HCT116 (cell line): ENCODE measurements at regions not wholly inside any gene's neighbourhood (a gene's known extent, or its start where the extent isn't known, plus 50 kb on each side); places are given as distances from the start of the nearest gene placed in this dataset.

Source experiments
- ATAC-seq: fragments of 200-7000 bp; cut with Tn5 transposase; 2 replicates; pipeline ENCODE4 v1.9.1; 2020; ENCODE audit warnings: mild to moderate bottlenecking, moderate library complexity
- BruUV-seq: library from RNA; stranded (reverse); fragments of 400-500 nt; replicated peaks from 2 replicates; lab custom pipeline; 2021; lab: Mats Ljungman, UMichigan
- CTCF ChIA-PET: fragments of 300-600 bp; sonication (Branson Sonifier 250); formaldehyde crosslinking; loops from one replicate; lab custom pipeline; 2021; ENCODE audit warnings: antibody characterized with exemption; lab: Charles Lee
- POLR2A ChIA-PET: fragments of 300-600, 350-600 bp; sonication (Branson Sonifier 250); formaldehyde crosslinking; loops from one replicate; lab custom pipeline; 2021; ENCODE audit warnings: antibody characterized with exemption; lab: Charles Lee
- RAD21 ChIA-PET, 2 experiments: fragments of 300-600 bp; sonication (Branson Sonifier 250); formaldehyde crosslinking; loops; one replicate each; lab custom pipeline; 2023; ENCODE audit warnings: low total read pairs in 2 of 2; ENCODE audit not compliant: uncharacterized antibody in 2 of 2, unreplicated experiment in 2 of 2, low non-redundant PET in 1 of 2; lab: Charles Lee
- DNase-seq: peaks from one replicate; pipeline ENCODE4 v3.0.0-alpha.2; 2010; ENCODE audit warnings: low read depth, low spot score
- H2AFZ ChIP-seq: fragments of 200-600 bp; shearing (Covaris generic), sonication (generic); 2 replicates; pipeline ENCODE4 v1.6.1; 2017; ENCODE audit warnings: low read depth, mixed run types, mixed read lengths, antibody characterized with exemption, low read length; ENCODE audit not compliant: poor library complexity, severe bottlenecking
- H3K27ac ChIP-seq: 2 replicates; pipeline ENCODE4 v1.5.1; 2012; ENCODE audit warnings: low read depth, low read length
- H3K27me3 ChIP-seq: fragments of 200-600 bp; sonication (generic); 2 replicates; pipeline ENCODE4 v1.6.1; 2016; ENCODE audit warnings: mixed run types, low read length, mixed read lengths; ENCODE audit not compliant: insufficient read depth
- H3K36me3 ChIP-seq, 2 experiments: fragments of 200-500 bp in 1 of 2; fragments of 200-600 bp in 1 of 2; sonication (Bioruptor generic) in 1 of 2; sonication (generic) in 1 of 2; 2 replicates each; pipeline versions ENCODE4 v1.5.1 to v1.6.1; 2014 to 2016; ENCODE audit warnings: low read length in 2 of 2, inconsistent platforms in 1 of 2, mixed read lengths in 1 of 2, mixed run types in 1 of 2; ENCODE audit not compliant: insufficient read depth in 2 of 2, control insufficient read depth in 1 of 2
- H3K4me1 ChIP-seq, 2 experiments: fragments of 200-600 bp in 1 of 2; sonication (generic) in 1 of 2; 2 replicates each; pipeline versions ENCODE4 v1.5.1 to v1.6.1; 2012 to 2017; ENCODE audit warnings: low read length in 2 of 2, inconsistent platforms in 1 of 2, mild to moderate bottlenecking in 1 of 2, mixed read lengths in 1 of 2, mixed run types in 1 of 2, moderate library complexity in 1 of 2; ENCODE audit not compliant: insufficient read depth in 2 of 2, control insufficient read depth in 1 of 2
- H3K4me2 ChIP-seq: fragments of 200-600 bp; sonication (generic); 2 replicates; pipeline ENCODE4 v1.6.1; 2017; ENCODE audit warnings: mixed run types, low read length, mixed read lengths
- H3K4me3 ChIP-seq, 2 experiments: fragments of 200-600 bp in 1 of 2; sonication (generic) in 1 of 2; replicated peaks in 1 of 2; 2 replicates each; pipeline ENCODE4 v1.5.1; 2011 to 2016; ENCODE audit warnings: low read length in 2 of 2, control low read depth in 1 of 2, low read depth in 1 of 2, mild to moderate bottlenecking in 1 of 2, mixed read lengths in 1 of 2, mixed run types in 1 of 2
- H3K79me2 ChIP-seq: fragments of 200-600 bp; sonication (generic); 2 replicates; pipeline ENCODE4 v1.6.1; 2017; ENCODE audit warnings: mild to moderate bottlenecking, mixed run types, low read length, moderate library complexity, mixed read lengths; ENCODE audit not compliant: insufficient read depth
- H3K9ac ChIP-seq: fragments of 200-600 bp; sonication (generic); 2 replicates; pipeline ENCODE4 v1.6.1; 2016; ENCODE audit warnings: low read length, mixed read lengths
- H3K9me2 ChIP-seq: fragments of 200-600 bp; sonication (generic), shearing (Covaris generic); 2 replicates; pipeline ENCODE4 v1.6.1; 2017; ENCODE audit warnings: mixed run types, mild to moderate bottlenecking, moderate library complexity; ENCODE audit not compliant: insufficient read depth
- H3K9me3 ChIP-seq, 2 experiments: fragments of 200-500 bp in 1 of 2; fragments of 200-600 bp in 1 of 2; sonication (Bioruptor generic) in 1 of 2; sonication (generic) in 1 of 2; 2 replicates each; pipeline ENCODE4 v1.6.1; 2014 to 2017; ENCODE audit warnings: low read length in 2 of 2, mixed read lengths in 2 of 2, inconsistent platforms in 1 of 2, low read depth in 1 of 2, mild to moderate bottlenecking in 1 of 2, mixed run types in 1 of 2, moderate library complexity in 1 of 2; ENCODE audit not compliant: control insufficient read depth in 1 of 2, insufficient read depth in 1 of 2
- H4K20me1 ChIP-seq: fragments of 200-600 bp; sonication (generic), shearing (Covaris generic); 2 replicates; pipeline ENCODE4 v1.6.1; 2017; ENCODE audit warnings: mixed run types, mild to moderate bottlenecking, moderate library complexity; ENCODE audit not compliant: insufficient read depth
- CBX3 ChIP-seq: IDR thresholded peaks from 2 replicates; pipeline ENCODE4 v1.6.1; 2012; ENCODE audit warnings: low read depth
- CEBPB ChIP-seq: IDR thresholded peaks from 2 replicates; pipeline ENCODE4 v1.6.1; 2012; ENCODE audit warnings: low read depth
- ELF1 ChIP-seq: IDR thresholded peaks from 2 replicates; pipeline ENCODE4 v1.6.1; 2012; ENCODE audit warnings: low read depth, borderline replicate concordance
- EZH2phosphoT487 ChIP-seq: fragments of 200-600 bp; IDR thresholded peaks from 2 replicates; pipeline ENCODE4 v1.6.1; 2018; ENCODE audit warnings: antibody characterized with exemption, borderline replicate concordance
- FOSL1 ChIP-seq: IDR thresholded peaks from 2 replicates; pipeline ENCODE4 v1.6.1; 2012; ENCODE audit warnings: low read depth
- POLR2A ChIP-seq: IDR thresholded peaks from 2 replicates; pipeline ENCODE4 v1.7.0; 2011; ENCODE audit warnings: borderline replicate concordance; ENCODE audit not compliant: insufficient read depth, insufficient read length; ENCODE audit errors: extremely low read depth
- POLR2AphosphoS5 ChIP-seq: IDR thresholded peaks from 2 replicates; pipeline ENCODE4 v1.6.1; 2011; ENCODE audit warnings: mild to moderate bottlenecking, low read depth, low read length, moderate library complexity
- RAD21 ChIP-seq: IDR thresholded peaks from 2 replicates; pipeline ENCODE4 v1.6.1; 2012; ENCODE audit warnings: low read depth, mild to moderate bottlenecking
- SIN3A ChIP-seq: IDR thresholded peaks from 2 replicates; pipeline ENCODE4 v1.6.1; 2012; ENCODE audit warnings: low read depth
- SP1 ChIP-seq: IDR thresholded peaks from 2 replicates; pipeline ENCODE4 v1.6.1; 2012; ENCODE audit warnings: low read depth
- SRF ChIP-seq: IDR thresholded peaks from 2 replicates; pipeline ENCODE4 v1.6.1; 2012; ENCODE audit warnings: low read depth
- TCF7L2 ChIP-seq: IDR thresholded peaks from 2 replicates; pipeline ENCODE4 v1.7.0; 2011; ENCODE audit warnings: borderline replicate concordance, inconsistent platforms; ENCODE audit not compliant: insufficient read depth, insufficient read length; ENCODE audit errors: extremely low read depth
- YY1 ChIP-seq: IDR thresholded peaks from 2 replicates; pipeline ENCODE4 v1.6.1; 2011; ENCODE audit warnings: low read length, low read depth, moderate library complexity, mild to moderate bottlenecking; ENCODE audit not compliant: insufficient replicate concordance; ENCODE audit errors: extremely low read depth
- ZFX ChIP-seq: fragments of 450-650 bp; IDR thresholded peaks from 2 replicates; pipeline ENCODE4 v1.6.1; 2017
- ZNF274 ChIP-seq: fragments of 200-500 bp; sonication (Bioruptor generic); IDR thresholded peaks from 2 replicates; pipeline ENCODE4 v1.6.1; 2014; ENCODE audit warnings: mild to moderate bottlenecking, low read depth, low read length, inconsistent platforms
- intact Hi-C: fragments of 100-400 bp; cut with micrococcal nuclease; formaldehyde crosslinking; loops from 2 replicates; pipeline ENCODE4 v1.10.0; 2022
- TF ChIP-seq, protein P1 (sequence below): IDR thresholded peaks from 2 replicates; pipeline ENCODE4 v1.6.1; 2012
- TF ChIP-seq, protein P2 (sequence below): IDR thresholded peaks from 2 replicates; pipeline ENCODE4 v1.6.1; 2012
- TF ChIP-seq, protein P3 (sequence below): IDR thresholded peaks from 2 replicates; pipeline ENCODE4 v1.6.1; 2012; ENCODE audit warnings: low read depth
- TF ChIP-seq, protein P4 (sequence below): IDR thresholded peaks from 2 replicates; pipeline ENCODE4 v1.6.1; 2011; ENCODE audit warnings: mild to moderate bottlenecking, low read length, moderate library complexity; ENCODE audit not compliant: insufficient replicate concordance; ENCODE audit errors: extremely low read depth

DNA sequence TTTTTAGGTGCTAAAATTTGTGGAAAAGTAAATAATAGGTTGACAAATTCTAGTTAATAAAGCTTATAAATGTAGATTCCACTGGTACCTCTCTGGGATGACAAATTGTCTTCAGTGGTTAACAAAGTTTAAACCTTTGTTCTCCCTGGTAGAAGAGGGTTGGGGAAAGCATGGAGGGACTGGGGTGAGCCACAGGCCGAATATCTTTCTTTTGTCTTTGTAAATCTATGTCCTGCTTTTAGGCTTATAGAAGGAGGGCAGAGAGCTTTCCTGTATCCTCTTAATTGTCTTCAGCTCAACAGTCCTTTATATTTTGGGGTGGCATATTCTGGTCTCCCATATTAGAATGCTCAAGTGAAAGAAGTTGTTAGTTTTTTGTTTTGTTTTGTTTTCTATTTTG, 142.2 kb upstream of the CNOT2 start (continued):
- TF ChIP-seq ZFX (no peak), RAD21 (no peak), TCF7L2 (no peak), YY1 (no peak), CEBPB (no peak), ELF1 (no peak), FOSL1 (no peak), EZH2phosphoT487 (no peak), CBX3 (no peak), SIN3A (no peak), POLR2A (no peak), POLR2AphosphoS5 (no peak)
- TF ChIP-seq, protein P1, sequence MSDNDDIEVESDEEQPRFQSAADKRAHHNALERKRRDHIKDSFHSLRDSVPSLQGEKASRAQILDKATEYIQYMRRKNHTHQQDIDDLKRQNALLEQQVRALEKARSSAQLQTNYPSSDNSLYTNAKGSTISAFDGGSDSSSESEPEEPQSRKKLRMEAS: no peak
- TF ChIP-seq, all 23 proteins: peak for 0

DNA sequence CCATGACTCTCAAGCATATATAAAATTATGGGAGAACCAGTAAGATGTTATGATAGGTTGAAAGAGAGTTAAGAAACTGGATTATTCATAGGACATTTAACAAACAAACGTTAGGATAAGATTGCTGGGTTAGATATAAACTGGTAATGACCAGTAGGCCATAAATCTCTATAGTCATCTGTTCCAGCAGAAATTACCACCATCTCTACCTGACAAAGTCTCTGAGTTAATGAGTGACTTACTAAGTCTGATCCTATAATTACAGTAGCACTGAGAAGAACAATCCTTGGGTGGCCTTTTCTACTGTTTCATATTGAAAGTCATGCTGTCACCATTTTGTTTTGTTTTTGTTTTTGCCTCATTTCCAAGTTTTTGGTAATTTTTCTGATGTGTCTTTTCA, 136.9 kb upstream of the CNOT2 start:
- H3K36me3 ChIP-seq: no peaks in the 10 kb centered on the region
- CTCF ChIA-PET: no interaction called here
- H3K9ac ChIP-seq: no peak overlapping the region
- no peak overlapping the region for H3K4me2 ChIP-seq
- no peak for DNase-seq
- RAD21 ChIA-PET: no interaction called here
- no peaks in the 10 kb centered on the region for H3K9me3 ChIP-seq
- ATAC-seq: no peak
- BruUV-seq: no TSS peak
- POLR2A ChIA-PET: no interaction called here
- no peak overlapping the region for H2AFZ ChIP-seq
- no peak for TF ChIP-seq SP1
- no peak for TF ChIP-seq ZNF274
- TF ChIP-seq, protein P2, sequence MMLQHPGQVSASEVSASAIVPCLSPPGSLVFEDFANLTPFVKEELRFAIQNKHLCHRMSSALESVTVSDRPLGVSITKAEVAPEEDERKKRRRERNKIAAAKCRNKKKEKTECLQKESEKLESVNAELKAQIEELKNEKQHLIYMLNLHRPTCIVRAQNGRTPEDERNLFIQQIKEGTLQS: no peak
- no peak for TF ChIP-seq POLR2AphosphoS5
- no peak for TF ChIP-seq POLR2A
- TF ChIP-seq ZFX: no peak
- no peak for TF ChIP-seq SIN3A
- TF ChIP-seq TCF7L2: no peak
- TF ChIP-seq EZH2phosphoT487: no peak
- no peak for TF ChIP-seq SRF
- TF ChIP-seq, protein P3, sequence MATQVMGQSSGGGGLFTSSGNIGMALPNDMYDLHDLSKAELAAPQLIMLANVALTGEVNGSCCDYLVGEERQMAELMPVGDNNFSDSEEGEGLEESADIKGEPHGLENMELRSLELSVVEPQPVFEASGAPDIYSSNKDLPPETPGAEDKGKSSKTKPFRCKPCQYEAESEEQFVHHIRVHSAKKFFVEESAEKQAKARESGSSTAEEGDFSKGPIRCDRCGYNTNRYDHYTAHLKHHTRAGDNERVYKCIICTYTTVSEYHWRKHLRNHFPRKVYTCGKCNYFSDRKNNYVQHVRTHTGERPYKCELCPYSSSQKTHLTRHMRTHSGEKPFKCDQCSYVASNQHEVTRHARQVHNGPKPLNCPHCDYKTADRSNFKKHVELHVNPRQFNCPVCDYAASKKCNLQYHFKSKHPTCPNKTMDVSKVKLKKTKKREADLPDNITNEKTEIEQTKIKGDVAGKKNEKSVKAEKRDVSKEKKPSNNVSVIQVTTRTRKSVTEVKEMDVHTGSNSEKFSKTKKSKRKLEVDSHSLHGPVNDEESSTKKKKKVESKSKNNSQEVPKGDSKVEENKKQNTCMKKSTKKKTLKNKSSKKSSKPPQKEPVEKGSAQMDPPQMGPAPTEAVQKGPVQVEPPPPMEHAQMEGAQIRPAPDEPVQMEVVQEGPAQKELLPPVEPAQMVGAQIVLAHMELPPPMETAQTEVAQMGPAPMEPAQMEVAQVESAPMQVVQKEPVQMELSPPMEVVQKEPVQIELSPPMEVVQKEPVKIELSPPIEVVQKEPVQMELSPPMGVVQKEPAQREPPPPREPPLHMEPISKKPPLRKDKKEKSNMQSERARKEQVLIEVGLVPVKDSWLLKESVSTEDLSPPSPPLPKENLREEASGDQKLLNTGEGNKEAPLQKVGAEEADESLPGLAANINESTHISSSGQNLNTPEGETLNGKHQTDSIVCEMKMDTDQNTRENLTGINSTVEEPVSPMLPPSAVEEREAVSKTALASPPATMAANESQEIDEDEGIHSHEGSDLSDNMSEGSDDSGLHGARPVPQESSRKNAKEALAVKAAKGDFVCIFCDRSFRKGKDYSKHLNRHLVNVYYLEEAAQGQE: no peak
- no peak for TF ChIP-seq CEBPB
- TF ChIP-seq, protein P4, sequence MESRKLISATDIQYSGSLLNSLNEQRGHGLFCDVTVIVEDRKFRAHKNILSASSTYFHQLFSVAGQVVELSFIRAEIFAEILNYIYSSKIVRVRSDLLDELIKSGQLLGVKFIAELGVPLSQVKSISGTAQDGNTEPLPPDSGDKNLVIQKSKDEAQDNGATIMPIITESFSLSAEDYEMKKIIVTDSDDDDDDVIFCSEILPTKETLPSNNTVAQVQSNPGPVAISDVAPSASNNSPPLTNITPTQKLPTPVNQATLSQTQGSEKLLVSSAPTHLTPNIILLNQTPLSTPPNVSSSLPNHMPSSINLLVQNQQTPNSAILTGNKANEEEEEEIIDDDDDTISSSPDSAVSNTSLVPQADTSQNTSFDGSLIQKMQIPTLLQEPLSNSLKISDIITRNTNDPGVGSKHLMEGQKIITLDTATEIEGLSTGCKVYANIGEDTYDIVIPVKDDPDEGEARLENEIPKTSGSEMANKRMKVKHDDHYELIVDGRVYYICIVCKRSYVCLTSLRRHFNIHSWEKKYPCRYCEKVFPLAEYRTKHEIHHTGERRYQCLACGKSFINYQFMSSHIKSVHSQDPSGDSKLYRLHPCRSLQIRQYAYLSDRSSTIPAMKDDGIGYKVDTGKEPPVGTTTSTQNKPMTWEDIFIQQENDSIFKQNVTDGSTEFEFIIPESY: no peak
- no peaks in the 10 kb centered on the region for H4K20me1 ChIP-seq
- H3K27me3 ChIP-seq: no peaks in the 10 kb centered on the region
- intact Hi-C loops: no loop called here
- H3K79me2 ChIP-seq: no peaks in the 10 kb centered on the region
- H3K27ac ChIP-seq: no peak overlapping the region
- H3K4me1 ChIP-seq: no peaks in the 10 kb centered on the region
- no peaks in the 10 kb centered on the region for H3K9me2 ChIP-seq
- H3K4me3 ChIP-seq: no peak overlapping the region
